ENCODE measurements at regions not wholly inside any gene's neighbourhood (a gene's known extent, or its start where the extent isn't known, plus 50 kb on each side); places are given as distances from the start of the nearest gene placed in this dataset.

GRCh38 chr10:36333446-36333845, 691.4 kb upstream of the FZD8 start:
- Mint-ChIP-seq H3K9me3 (ENCODE audit: insufficient read depth) (no peaks in the 10 kb centered on the region), H3K27me3 (no peaks in the 10 kb centered on the region), H3K4me1 (no peaks in the 10 kb centered on the region), H3K27ac (no peak overlapping the region), H3K4me3 (no peak overlapping the region)
- Histone ChIP-seq H2AFZ (ENCODE audit: insufficient read depth, low read depth, low read length, poor library complexity, severe bottlenecking) (no peak overlapping the region), H3K27me3 (replicated peaks in 1 of 4; ENCODE audit: control extremely low read depth in 1 of 4, control insufficient read depth in 3 of 4, insufficient read depth in 4 of 4, low read length in 3 of 4) (peaks cover 0 to 2% (median 0%) of the 10 kb centered on the region in 4 experiments), H4K20me1 (ENCODE audit: control insufficient read depth, insufficient read depth, low read length, poor library complexity, severe bottlenecking) (no peaks in the 10 kb centered on the region), H3K4me2 (replicated peaks; ENCODE audit: low read depth, low read length, poor library complexity, severe bottlenecking) (no peak overlapping the region), H3K27ac (ENCODE audit: low read length in 2 of 2) (no peak overlapping the region), H3K4me3 (ENCODE audit: control extremely low read depth in 1 of 5, extremely low read depth in 1 of 5, insufficient read depth in 1 of 5, low read depth in 2 of 5, low read length in 4 of 5) (no peak overlapping the region), H3K79me2 (ENCODE audit: control insufficient read depth, insufficient read depth, low read length) (no peaks in the 10 kb centered on the region), H3K36me3 (replicated peaks in 1 of 2; ENCODE audit: control extremely low read depth in 1 of 2, control insufficient read depth in 1 of 2, extremely low read depth in 1 of 2, insufficient read depth in 2 of 2, low read length in 1 of 2) (no peaks in the 10 kb centered on the region), H3K9ac (ENCODE audit: low read length) (no peak overlapping the region), H3K4me1 (ENCODE audit: control insufficient read depth in 2 of 2, insufficient read depth in 2 of 2, low read length in 2 of 2) (no peaks in the 10 kb centered on the region), H3K9me3 (ENCODE audit: control extremely low read depth in 1 of 3, control insufficient read depth in 2 of 3, insufficient read depth in 1 of 3, low read length in 2 of 3) (peaks cover 0 to 4% (median 0%) of the 10 kb centered on the region in 3 donors)
- no peak for TF ChIP-seq CTCF (IDR thresholded peaks at IDR 0.05)
- ATAC-seq (ENCODE audit: low read depth) (no peak), DNase-seq (no peak)
- intact Hi-C loops (cut with micrococcal nuclease) = no loop called here
- POLR2A ChIA-PET = no interaction called here
- CTCF ChIA-PET = no interaction called here
- WGBS (ENCODE audit: insufficient coverage) = no CpG with 5 or more reads among the region's 2 CpGs

GRCh38 chr10:36332926-36333325, 690.8 kb upstream of the FZD8 start:
- H3K4me3 Mint-ChIP-seq = no peak overlapping the region

More at GRCh38 chr10:36332926-36333325, 690.8 kb upstream of the FZD8 start:
- no peak overlapping the region for H3K27ac ChIP-seq (ENCODE audit: low read length in 2 of 2)
- no peak overlapping the region for H2AFZ ChIP-seq (ENCODE audit: insufficient read depth, low read depth, low read length, poor library complexity, severe bottlenecking)
- no peak overlapping the region for H3K4me2 ChIP-seq (replicated peaks; ENCODE audit: low read depth, low read length, poor library complexity, severe bottlenecking)
- TF ChIP-seq EZH2 (IDR thresholded peaks at IDR 0.05; ENCODE audit: borderline replicate concordance, insufficient read depth, low read depth, low read length, poor library complexity, severe bottlenecking) = no peak
- TF ChIP-seq CTCF (IDR thresholded peaks at IDR 0.05) = no peak
- no peak overlapping the region for H3K9ac ChIP-seq (ENCODE audit: low read length)
- H3K27me3 ChIP-seq (replicated peaks in 1 of 4; ENCODE audit: control extremely low read depth in 1 of 4, control insufficient read depth in 3 of 4, insufficient read depth in 4 of 4, low read length in 3 of 4) = no peaks in the 10 kb centered on the region
- CTCF ChIA-PET = interaction anchor here (0.6 kb wide), 1 partner anchor 1726 kb away, joined by 4 read pairs; no protein-coding TSS in a partner anchor
- POLR2A ChIA-PET = no interaction called here
- Mint-ChIP-seq H3K4me1 (no peaks in the 10 kb centered on the region), H3K9me3 (ENCODE audit: insufficient read depth) (no peaks in the 10 kb centered on the region), H3K27me3 (no peaks in the 10 kb centered on the region), H3K27ac (no peak overlapping the region)
- intact Hi-C loops (cut with micrococcal nuclease) = no loop called here
- H3K4me1 ChIP-seq (ENCODE audit: control insufficient read depth in 2 of 2, insufficient read depth in 2 of 2, low read length in 2 of 2) = no peaks in the 10 kb centered on the region
- H4K20me1 ChIP-seq (ENCODE audit: control insufficient read depth, insufficient read depth, low read length, poor library complexity, severe bottlenecking) = no peaks in the 10 kb centered on the region
- H3K9me3 ChIP-seq (ENCODE audit: control extremely low read depth in 1 of 3, control insufficient read depth in 2 of 3, insufficient read depth in 1 of 3, low read length in 2 of 3) = peaks cover 0 to 4% (median 0%) of the 10 kb centered on the region in 3 donors
- ATAC-seq (ENCODE audit: low read depth) (no peak), DNase-seq (no peak)
- no peak overlapping the region for H3K4me3 ChIP-seq (ENCODE audit: control extremely low read depth in 1 of 5, extremely low read depth in 1 of 5, insufficient read depth in 1 of 5, low read depth in 2 of 5, low read length in 4 of 5)
- 87% methylated on average over 3 of the region's 3 CpGs for WGBS (ENCODE audit: insufficient coverage)
- no peaks in the 10 kb centered on the region for H3K79me2 ChIP-seq (ENCODE audit: control insufficient read depth, insufficient read depth, low read length)
- H3K36me3 ChIP-seq (replicated peaks in 1 of 2; ENCODE audit: control extremely low read depth in 1 of 2, control insufficient read depth in 1 of 2, extremely low read depth in 1 of 2, insufficient read depth in 2 of 2, low read length in 1 of 2) = no peaks in the 10 kb centered on the region

All from B cell (primary cell).